ENCODE measurements at regions not wholly inside any gene's neighbourhood (a gene's known extent, or its start where the extent isn't known, plus 50 kb on each side); places are given as distances from the start of the nearest gene placed in this dataset. TPM values are rescaled to one million over a fixed set of nuclear protein-coding genes. Genes with fewer than 3 reads are reported as not detected.

GRCh38 chr17:28268610-28269313 lies 50.2 kb upstream of the TMEM97 start:
- Histone ChIP-seq H3K79me1 (ENCODE audit: low read depth in 1 of 2, low read length in 2 of 2) (no peaks in the 10 kb centered on the region), H3K4me3 (ENCODE audit: insufficient read depth, low read depth, low read length) (no peak overlapping the region), H3K4ac (ENCODE audit: low read depth, low read length) (no peak overlapping the region), H2AK9ac (replicated peaks; ENCODE audit: low read depth, low read length, poor library complexity) (no peak overlapping the region), H2AK5ac (ENCODE audit: low read depth, low read length) (no peak overlapping the region), H3K27ac (ENCODE audit: insufficient read depth, low read length) (no peak overlapping the region), H2AFZ (replicated peaks; ENCODE audit: low read length, poor library complexity) (no peak overlapping the region), H4K91ac (ENCODE audit: insufficient read depth, low read depth, low read length) (no peak overlapping the region), H3K18ac (ENCODE audit: low read depth, low read length) (no peak overlapping the region), H3K36me3 (ENCODE audit: control insufficient read depth, insufficient read depth, low read length) (no peaks in the 10 kb centered on the region), H3K4me2 (ENCODE audit: low read depth, low read length) (no peak overlapping the region), H3K14ac (replicated peaks; ENCODE audit: low read depth, low read length) (no peak overlapping the region), H3K9me3 (ENCODE audit: control insufficient read depth, insufficient read depth, low read length) (no peaks in the 10 kb centered on the region; the same call in none of the 2 replicates), H3K4me1 (ENCODE audit: control insufficient read depth, insufficient read depth, low read length) (no peaks in the 10 kb centered on the region), H4K20me1 (ENCODE audit: insufficient read depth, low read length) (no peaks in the 10 kb centered on the region), H4K5ac (ENCODE audit: low read depth, low read length) (no peak overlapping the region), H3K27me3 (ENCODE audit: control insufficient read depth, insufficient read depth, low read length) (peaks cover 15% of the 10 kb centered on the region), H3K56ac (ENCODE audit: extremely low read depth, insufficient read depth, low read length) (no peak overlapping the region), H2BK15ac (ENCODE audit: low read depth, low read length) (no peak overlapping the region), H3K23ac (ENCODE audit: low read depth, low read length) (no peak overlapping the region), H2BK20ac (ENCODE audit: low read depth, low read length) (no peak overlapping the region), H3K9ac (ENCODE audit: low read depth, low read length) (no peak overlapping the region), H4K8ac (ENCODE audit: low read depth in 2 of 2, low read length in 2 of 2) (no peak overlapping the region), H3K9me1 (ENCODE audit: insufficient read depth, low read length) (no peaks in the 10 kb centered on the region), H2BK5ac (ENCODE audit: low read depth, low read length, poor library complexity, severe bottlenecking) (no peak overlapping the region), H2BK120ac (ENCODE audit: low read depth, low read length) (no peak overlapping the region)
- POLR2A ChIA-PET (ENCODE audit: unreplicated experiment) = no interaction called here
- CTCF ChIA-PET = no interaction called here
- dilution Hi-C loops (cut with HindIII; ENCODE audit: low sequenced_read_pairs, unreplicated experiment) (no loop called here), intact Hi-C loops (cut with micrococcal nuclease) (no loop called here), in situ Hi-C loops (cut with MboI; ENCODE audit: low sequenced_read_pairs) (no loop called here)
- no TSS peak for BruUV-seq (replicated peaks)
- ATAC-seq (ENCODE audit: low read depth) (no peak), DNase-seq (no peak)
- TF ChIP-seq SMC3 (IDR thresholded peaks at IDR 0.05; ENCODE audit: low read depth, low read length) (no peak), MAFK (IDR thresholded peaks at IDR 0.05; ENCODE audit: low read depth, low read length) (peak; percentile 80)
- WGBS, 2 experiments (ENCODE audit: extremely low coverage in 2 of 2, insufficient read length in 1 of 2) = 28% methylated on average over 4 of the region's 10 CpGs; no CpG with 5 or more reads in 1 of the 2 experiments

Small RNA genes in the stretch of these regions (microRNA-seq; reads per million reads assigned to microRNA genes)
- gene AC061975.2 (ENCODE audit: insufficient read depth, insufficient read length) = not detected

Small RNA genes in the stretch of these regions (small RNA-seq; reads per million reads assigned to genes)
- gene AC061975.2 = 0 reads per million in 5 experiments
